ENCODE measurements at regions not wholly inside any gene's neighbourhood (a gene's known extent, or its start where the extent isn't known, plus 50 kb on each side); places are given as distances from the start of the nearest gene placed in this dataset.
A peak's percentile ranks its signal among the peaks of the same experiment; 100 is the strongest.

DNA sequence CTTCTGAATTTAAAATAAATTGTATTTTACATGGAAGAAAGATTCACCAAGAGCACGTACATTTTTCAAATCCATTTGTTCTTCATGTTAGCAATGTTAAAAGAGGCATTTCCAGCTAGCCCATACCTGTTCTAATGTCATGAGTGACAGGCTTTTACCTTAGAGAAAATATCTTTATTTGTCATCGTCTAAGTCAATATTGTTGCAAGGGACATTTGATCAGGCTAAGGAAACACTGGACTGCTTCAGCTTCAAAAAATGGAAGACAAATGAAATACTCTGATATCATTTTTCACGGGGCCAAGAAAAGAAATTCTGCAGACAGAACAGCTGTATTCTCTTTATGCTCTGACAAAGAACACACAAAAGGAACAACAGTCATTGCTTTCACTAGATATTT is 207.7 kb downstream of the RCHY1 start:
- intact Hi-C loops (cut with DNase I), result no loop called here
- WGBS, 2 donors, result 17 to 22% methylated on average over 3 of the region's 3 CpGs
- Histone ChIP-seq H3K4me1 (no peaks in the 10 kb centered on the region), H3K9me3 (no peaks in the 10 kb centered on the region), H3K27ac (no peak overlapping the region), H3K36me3 (replicated peaks in 1 of 2; ENCODE audit: insufficient read depth in 1 of 2, low read depth in 2 of 2) (no peaks in the 10 kb centered on the region), H3K4me3 (no peak overlapping the region), H3K27me3 (no peaks in the 10 kb centered on the region)
- ATAC-seq, result no peak
- TF ChIP-seq CTCF (IDR thresholded peaks at IDR 0.05), result no peak
- TF ChIP-seq POLR2A (IDR thresholded peaks at IDR 0.05), result no peak
- no peak for DNase-seq

- ATAC-seq, result no peak
- TF ChIP-seq POLR2A (IDR thresholded peaks at IDR 0.05) (no peak), CTCF (IDR thresholded peaks at IDR 0.05) (no peak)
- no peak overlapping the region for H3K27ac ChIP-seq
- DNase-seq, result no peak
- WGBS, 2 donors, result 64 to 75% methylated on average over 2 of the region's 2 CpGs
- H3K27me3 ChIP-seq, result no peaks in the 10 kb centered on the region
- no peaks in the 10 kb centered on the region for H3K9me3 ChIP-seq
- no peaks in the 10 kb centered on the region for H3K4me1 ChIP-seq
- H3K36me3 ChIP-seq (replicated peaks in 1 of 2; ENCODE audit: insufficient read depth in 1 of 2, low read depth in 2 of 2), result no peaks in the 10 kb centered on the region
- no peak overlapping the region for H3K4me3 ChIP-seq
- intact Hi-C loops (cut with DNase I), result no loop called here
Observed at GRCh38 chr4:75302648-75303047, 211.6 kb downstream of the RCHY1 start.

DNA sequence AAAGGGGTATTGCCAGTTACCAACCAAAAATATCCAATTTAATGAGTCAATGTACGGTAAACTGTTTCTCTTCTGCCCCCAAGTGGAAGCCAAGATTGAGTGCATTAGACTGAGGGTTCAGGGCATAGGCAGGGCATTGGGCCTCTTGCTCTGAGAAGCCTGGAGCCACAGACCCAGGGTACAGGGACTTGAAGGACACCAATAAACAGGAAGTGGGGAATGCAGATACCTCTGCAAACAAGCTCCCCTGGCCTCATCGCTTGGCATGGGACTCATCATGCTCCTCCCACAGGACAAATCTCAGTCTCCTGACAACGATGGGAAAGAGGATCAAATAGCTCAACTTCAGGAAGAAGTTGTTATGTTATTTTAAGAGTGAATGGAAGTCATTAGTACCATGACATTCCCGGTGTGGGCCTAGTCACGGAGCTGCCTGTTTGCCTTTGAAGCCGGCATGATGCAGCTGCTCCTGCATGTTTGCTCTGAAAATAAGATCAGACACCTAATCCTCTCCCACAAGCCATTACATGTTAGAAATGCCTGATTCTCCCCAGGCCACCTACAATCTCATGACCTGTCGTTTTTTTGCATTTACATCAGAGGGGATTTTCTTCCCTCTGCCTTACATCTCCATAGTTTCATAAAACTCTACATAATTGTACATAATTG is 224.2 kb downstream of the RCHY1 start:
- DNase-seq (peak; percentile 5 to 14 (median 10)), ATAC-seq (no peak)
- no peak overlapping the region for H3K27ac ChIP-seq
- WGBS, 2 donors, result 38% methylated on average over 7 of the region's 7 CpGs
- H3K27me3 ChIP-seq, result no peaks in the 10 kb centered on the region
- no peaks in the 10 kb centered on the region for H3K4me1 ChIP-seq
- H3K9me3 ChIP-seq, result no peaks in the 10 kb centered on the region
- intact Hi-C loops (cut with DNase I), result no loop called here
- no peak overlapping the region for H3K4me3 ChIP-seq
- TF ChIP-seq CTCF (IDR thresholded peaks at IDR 0.05) (peak in 4 of 7 experiments; percentile 21 to 42 (median 36)), POLR2A (IDR thresholded peaks at IDR 0.05) (no peak)
- no peaks in the 10 kb centered on the region for H3K36me3 ChIP-seq (replicated peaks in 1 of 2; ENCODE audit: insufficient read depth in 1 of 2, low read depth in 2 of 2)

- intact Hi-C loops (cut with DNase I), result no loop called here
- no peaks in the 10 kb centered on the region for H3K27me3 ChIP-seq
- H3K36me3 ChIP-seq (replicated peaks in 1 of 2; ENCODE audit: insufficient read depth in 1 of 2, low read depth in 2 of 2), result no peaks in the 10 kb centered on the region
- WGBS, 2 donors, result 53 to 55% methylated on average over 8 of the region's 8 CpGs
- H3K27ac ChIP-seq, result no peak overlapping the region
- DNase-seq, result no peak
- ATAC-seq, result no peak
- H3K4me3 ChIP-seq, result no peak overlapping the region
- TF ChIP-seq POLR2A (IDR thresholded peaks at IDR 0.05) (no peak), CTCF (IDR thresholded peaks at IDR 0.05) (no peak)
- no peaks in the 10 kb centered on the region for H3K9me3 ChIP-seq
- H3K4me1 ChIP-seq, result no peaks in the 10 kb centered on the region
Observed at GRCh38 chr4:75287738-75288517, 226.3 kb downstream of the RCHY1 start.

Data from body of pancreas (tissue), 4 donors.